ENCODE measurements at regions not wholly inside any gene's neighbourhood (a gene's known extent, or its start where the extent isn't known, plus 50 kb on each side); places are given as distances from the start of the nearest gene placed in this dataset.

DNA sequence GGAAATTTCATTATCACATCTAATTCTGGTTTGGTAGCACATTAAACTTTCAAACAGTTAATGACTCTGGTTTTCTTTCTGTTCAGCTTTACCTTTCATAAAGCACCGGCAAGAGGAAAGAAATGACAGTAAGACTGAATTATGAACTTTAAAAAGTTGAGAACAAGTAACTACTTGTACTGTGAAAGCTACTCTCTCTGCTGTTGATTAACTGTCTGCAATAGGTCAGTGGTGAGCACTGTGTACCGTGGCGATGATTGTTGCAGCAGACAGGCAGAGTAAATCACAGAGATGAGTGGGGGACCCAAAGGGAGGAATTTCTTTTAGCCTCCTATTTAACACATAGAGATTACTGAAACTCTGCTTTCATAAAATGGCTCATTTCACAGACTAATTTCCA is 74.0 kb upstream of the MEF2C start:
- H3K4me1 ChIP-seq (ENCODE audit: control insufficient read depth, insufficient read depth, low read length) = no peaks in the 10 kb centered on the region
- no peak overlapping the region for H3K4me3 ChIP-seq (ENCODE audit: low read length)
- no peak for DNase-seq
- H3K27ac ChIP-seq (ENCODE audit: low read length) = no peak overlapping the region
- no peaks in the 10 kb centered on the region for H3K9me3 ChIP-seq (ENCODE audit: control insufficient read depth, low read depth, low read length)
- no peaks in the 10 kb centered on the region for H3K36me3 ChIP-seq (ENCODE audit: control insufficient read depth, insufficient read depth, low read length)
- H3K27me3 ChIP-seq (ENCODE audit: control insufficient read depth, insufficient read depth, low read length) = no peaks in the 10 kb centered on the region
- WGBS (ENCODE audit: insufficient coverage, low lambda C conversion rate) = no CpG with 5 or more reads among the region's 3 CpGs

GRCh38 chr5:88956416-88956815 is 73.4 kb upstream of the MEF2C start:
- Histone ChIP-seq H3K4me1 (ENCODE audit: control insufficient read depth, insufficient read depth, low read length) (no peaks in the 10 kb centered on the region), H3K36me3 (ENCODE audit: control insufficient read depth, insufficient read depth, low read length) (no peaks in the 10 kb centered on the region), H3K9me3 (ENCODE audit: control insufficient read depth, low read depth, low read length) (no peaks in the 10 kb centered on the region), H3K4me3 (ENCODE audit: low read length) (no peak overlapping the region), H3K27ac (ENCODE audit: low read length) (no peak overlapping the region), H3K27me3 (ENCODE audit: control insufficient read depth, insufficient read depth, low read length) (no peaks in the 10 kb centered on the region)
- 67% methylated on average over 1 of the region's 2 CpGs for WGBS (ENCODE audit: insufficient coverage, low lambda C conversion rate)
- no peak for DNase-seq

- Histone ChIP-seq H3K27ac (ENCODE audit: low read length) (no peak overlapping the region), H3K36me3 (ENCODE audit: control insufficient read depth, insufficient read depth, low read length) (no peaks in the 10 kb centered on the region), H3K9me3 (ENCODE audit: control insufficient read depth, low read depth, low read length) (no peaks in the 10 kb centered on the region), H3K4me1 (ENCODE audit: control insufficient read depth, insufficient read depth, low read length) (no peaks in the 10 kb centered on the region), H3K27me3 (ENCODE audit: control insufficient read depth, insufficient read depth, low read length) (no peaks in the 10 kb centered on the region), H3K4me3 (ENCODE audit: low read length) (no peak overlapping the region)
- no peak for DNase-seq
- 100% methylated on average over 1 of the region's 4 CpGs for WGBS (ENCODE audit: insufficient coverage, low lambda C conversion rate)
Measured at GRCh38 chr5:88955403-88955802, 72.4 kb upstream of the MEF2C start.

GRCh38 chr5:88954511-88954910 is 71.5 kb upstream of the MEF2C start:
- Histone ChIP-seq H3K27ac (ENCODE audit: low read length) (no peak overlapping the region), H3K4me1 (ENCODE audit: control insufficient read depth, insufficient read depth, low read length) (no peaks in the 10 kb centered on the region), H3K36me3 (ENCODE audit: control insufficient read depth, insufficient read depth, low read length) (no peaks in the 10 kb centered on the region), H3K27me3 (ENCODE audit: control insufficient read depth, insufficient read depth, low read length) (no peaks in the 10 kb centered on the region), H3K4me3 (ENCODE audit: low read length) (no peak overlapping the region), H3K9me3 (ENCODE audit: control insufficient read depth, low read depth, low read length) (no peaks in the 10 kb centered on the region)
- DNase-seq = no peak
- 76% methylated on average over 2 of the region's 3 CpGs for WGBS (ENCODE audit: insufficient coverage, low lambda C conversion rate)

- no peaks in the 10 kb centered on the region for H3K36me3 ChIP-seq (ENCODE audit: control insufficient read depth, insufficient read depth, low read length)
- H3K4me1 ChIP-seq (ENCODE audit: control insufficient read depth, insufficient read depth, low read length) = no peaks in the 10 kb centered on the region
- H3K27ac ChIP-seq (ENCODE audit: low read length) = no peak overlapping the region
- H3K4me3 ChIP-seq (ENCODE audit: low read length) = no peak overlapping the region
- DNase-seq = no peak
- H3K27me3 ChIP-seq (ENCODE audit: control insufficient read depth, insufficient read depth, low read length) = no peaks in the 10 kb centered on the region
- WGBS (ENCODE audit: insufficient coverage, low lambda C conversion rate) = no CpG with 5 or more reads among the region's 5 CpGs
- no peaks in the 10 kb centered on the region for H3K9me3 ChIP-seq (ENCODE audit: control insufficient read depth, low read depth, low read length)
Measured at GRCh38 chr5:88952996-88953643, 70.1 kb upstream of the MEF2C start.

DNA sequence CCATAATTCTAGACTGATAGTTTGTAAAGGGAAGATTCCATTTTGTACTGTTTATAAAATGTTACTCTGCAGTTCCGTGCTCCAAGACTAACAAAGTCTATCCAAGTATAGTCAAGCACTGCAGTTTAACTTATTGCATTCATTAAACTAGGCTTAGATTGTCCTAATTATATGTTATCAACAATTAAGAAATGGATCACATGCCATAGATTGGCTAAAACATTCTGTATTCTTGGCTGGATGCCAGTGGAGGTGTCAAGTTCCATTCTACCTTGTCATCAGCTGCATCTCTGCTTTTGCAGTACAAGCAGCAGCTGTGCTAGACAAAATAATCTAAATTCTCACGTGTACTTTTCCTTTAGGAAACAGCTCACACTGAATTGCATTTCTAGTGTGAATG is 69.4 kb upstream of the MEF2C start:
- no peaks in the 10 kb centered on the region for H3K4me1 ChIP-seq (ENCODE audit: control insufficient read depth, insufficient read depth, low read length)
- H3K27me3 ChIP-seq (ENCODE audit: control insufficient read depth, insufficient read depth, low read length) = no peaks in the 10 kb centered on the region
- DNase-seq = no peak
- H3K36me3 ChIP-seq (ENCODE audit: control insufficient read depth, insufficient read depth, low read length) = no peaks in the 10 kb centered on the region
- 22% methylated on average over 1 of the region's 2 CpGs for WGBS (ENCODE audit: insufficient coverage, low lambda C conversion rate)
- no peak overlapping the region for H3K27ac ChIP-seq (ENCODE audit: low read length)
- no peak overlapping the region for H3K4me3 ChIP-seq (ENCODE audit: low read length)
- no peaks in the 10 kb centered on the region for H3K9me3 ChIP-seq (ENCODE audit: control insufficient read depth, low read depth, low read length)

GRCh38 chr5:88951457-88951856 is 68.5 kb upstream of the MEF2C start:
- H3K27ac ChIP-seq (ENCODE audit: low read length) = no peak overlapping the region
- no peaks in the 10 kb centered on the region for H3K9me3 ChIP-seq (ENCODE audit: control insufficient read depth, low read depth, low read length)
- no peaks in the 10 kb centered on the region for H3K36me3 ChIP-seq (ENCODE audit: control insufficient read depth, insufficient read depth, low read length)
- no peak for DNase-seq
- no peaks in the 10 kb centered on the region for H3K27me3 ChIP-seq (ENCODE audit: control insufficient read depth, insufficient read depth, low read length)
- 86% methylated on average over 2 of the region's 4 CpGs for WGBS (ENCODE audit: insufficient coverage, low lambda C conversion rate)
- H3K4me1 ChIP-seq (ENCODE audit: control insufficient read depth, insufficient read depth, low read length) = no peaks in the 10 kb centered on the region
- H3K4me3 ChIP-seq (ENCODE audit: low read length) = no peak overlapping the region

- no CpG with 5 or more reads among the region's 2 CpGs for WGBS (ENCODE audit: insufficient coverage, low lambda C conversion rate)
- no peaks in the 10 kb centered on the region for H3K27me3 ChIP-seq (ENCODE audit: control insufficient read depth, insufficient read depth, low read length)
Measured at GRCh38 chr5:88948746-88949600, 66.0 kb upstream of the MEF2C start.

GRCh38 chr5:88944751-88945531 is 62.0 kb upstream of the MEF2C start:
- Histone ChIP-seq H3K27ac (ENCODE audit: low read length) (no peak overlapping the region), H3K9me3 (ENCODE audit: control insufficient read depth, low read depth, low read length) (no peaks in the 10 kb centered on the region), H3K4me1 (ENCODE audit: control insufficient read depth, insufficient read depth, low read length) (no peaks in the 10 kb centered on the region), H3K36me3 (ENCODE audit: control insufficient read depth, insufficient read depth, low read length) (no peaks in the 10 kb centered on the region), H3K4me3 (ENCODE audit: low read length) (no peak overlapping the region), H3K27me3 (ENCODE audit: control insufficient read depth, insufficient read depth, low read length) (no peaks in the 10 kb centered on the region)
- 80% methylated on average over 1 of the region's 8 CpGs for WGBS (ENCODE audit: insufficient coverage, low lambda C conversion rate)
- no peak for DNase-seq

More at GRCh38 chr5:88948746-88949600, 66.0 kb upstream of the MEF2C start:
- H3K27ac ChIP-seq (ENCODE audit: low read length) = no peak overlapping the region
- no peaks in the 10 kb centered on the region for H3K9me3 ChIP-seq (ENCODE audit: control insufficient read depth, low read depth, low read length)
- H3K36me3 ChIP-seq (ENCODE audit: control insufficient read depth, insufficient read depth, low read length) = no peaks in the 10 kb centered on the region
- no peak for DNase-seq
- H3K4me3 ChIP-seq (ENCODE audit: low read length) = no peak overlapping the region
- no peaks in the 10 kb centered on the region for H3K4me1 ChIP-seq (ENCODE audit: control insufficient read depth, insufficient read depth, low read length)

DNA sequence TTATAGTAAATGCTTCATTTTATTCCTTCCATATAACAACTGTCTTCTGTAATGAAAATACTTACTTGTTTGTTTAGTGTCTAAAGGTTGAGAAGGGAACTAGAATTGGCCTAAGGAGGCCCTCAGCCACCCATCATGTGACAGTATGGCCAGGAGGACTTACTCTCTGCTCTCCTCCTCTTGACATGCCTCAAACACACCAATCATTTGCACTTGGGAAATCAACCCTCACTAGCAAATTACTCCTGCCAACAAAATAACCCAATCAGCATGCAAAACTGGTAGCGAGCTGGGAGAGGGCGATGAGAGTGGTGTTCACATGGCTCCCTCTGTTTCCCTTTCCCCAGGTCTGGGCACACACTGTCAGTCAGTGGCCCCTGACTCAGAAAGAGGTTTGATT is 58.6 kb upstream of the MEF2C start:
- Histone ChIP-seq H3K4me3 (ENCODE audit: low read length) (no peak overlapping the region), H3K4me1 (ENCODE audit: control insufficient read depth, insufficient read depth, low read length) (no peaks in the 10 kb centered on the region), H3K27ac (ENCODE audit: low read length) (no peak overlapping the region), H3K9me3 (ENCODE audit: control insufficient read depth, low read depth, low read length) (no peaks in the 10 kb centered on the region), H3K36me3 (ENCODE audit: control insufficient read depth, insufficient read depth, low read length) (no peaks in the 10 kb centered on the region), H3K27me3 (ENCODE audit: control insufficient read depth, insufficient read depth, low read length) (no peaks in the 10 kb centered on the region)
- no CpG with 5 or more reads among the region's 2 CpGs for WGBS (ENCODE audit: insufficient coverage, low lambda C conversion rate)
- DNase-seq = no peak

Measured in large intestine (tissue), 3 donors.